PC-9 (cell line): ENCODE measurements at regions not wholly inside any gene's neighbourhood (a gene's known extent, or its start where the extent isn't known, plus 50 kb on each side); places are given as distances from the start of the nearest gene placed in this dataset.

Source experiments
- BruUV-seq: library from RNA; stranded (reverse); fragments of 400-500 nt; replicated peaks from 2 replicates; lab custom pipeline; 2021; lab: Mats Ljungman, UMichigan
- CTCF ChIA-PET: fragments of 300-600 bp; sonication (Branson Sonifier 250); formaldehyde crosslinking; loops from one replicate; lab custom pipeline; 2022; ENCODE audit warnings: antibody characterized with exemption; lab: Charles Lee
- POLR2A ChIA-PET: fragments of 300-600 bp; sonication (Branson Sonifier 250); formaldehyde crosslinking; loops from one replicate; lab custom pipeline; 2022; ENCODE audit warnings: antibody characterized with exemption; ENCODE audit not compliant: unreplicated experiment; lab: Charles Lee
- DNase-seq, 2 experiments: peaks; one replicate each; pipeline versions ENCODE4 v3.0.0 to v3.0.0-alpha.2; 2015 to 2022; ENCODE audit warnings: mixed read lengths in 1 of 2
- H2AFZ ChIP-seq: fragments of 200-600 bp; sonication (generic); 2 replicates; pipeline ENCODE4 v1.8.1; 2017; ENCODE audit warnings: antibody characterized with exemption
- H3F3A ChIP-seq: fragments of 200-600 bp; sonication (generic); 2 replicates; pipeline ENCODE4 v1.8.1; 2017; ENCODE audit warnings: antibody characterized with exemption, mild to moderate bottlenecking, low read depth; ENCODE audit not compliant: insufficient read depth
- H3K27ac ChIP-seq: fragments of 200-600 bp; sonication (generic); 2 replicates; pipeline ENCODE4 v1.6.1; 2016; ENCODE audit warnings: mixed run types
- H3K27me3 ChIP-seq: fragments of 200-600 bp; sonication (generic); 2 replicates; pipeline ENCODE4 v1.6.1; 2016; ENCODE audit warnings: low read depth, mixed run types; ENCODE audit not compliant: insufficient read depth
- H3K36me3 ChIP-seq: fragments of 200-600 bp; sonication (generic); 2 replicates; pipeline ENCODE4 v1.6.1; 2016; ENCODE audit warnings: low read depth, mixed run types
- H3K4me1 ChIP-seq: fragments of 200-600 bp; sonication (generic); replicated peaks from 2 replicates; pipeline ENCODE4 v1.6.1; 2016; ENCODE audit warnings: mixed run types; ENCODE audit not compliant: insufficient read depth
- H3K4me2 ChIP-seq: fragments of 200-600 bp; sonication (generic); 2 replicates; pipeline ENCODE4 v1.6.1; 2017; ENCODE audit warnings: mixed run types
- H3K4me3 ChIP-seq: fragments of 200-600 bp; sonication (generic); 2 replicates; pipeline ENCODE4 v1.6.1; 2016; ENCODE audit warnings: mixed run types
- H3K79me2 ChIP-seq: fragments of 200-600 bp; sonication (generic); 2 replicates; pipeline ENCODE4 v1.6.1; 2017; ENCODE audit warnings: low read depth, mixed run types
- H3K9me2 ChIP-seq: fragments of 200-600 bp; sonication (generic); 2 replicates; pipeline ENCODE4 v1.8.1; 2017; ENCODE audit warnings: mild to moderate bottlenecking; ENCODE audit not compliant: insufficient read depth
- H3K9me3 ChIP-seq: fragments of 200-600 bp; sonication (generic); 2 replicates; pipeline ENCODE4 v1.8.1; 2016; ENCODE audit warnings: low read depth; ENCODE audit not compliant: insufficient read depth
- H4K20me1 ChIP-seq: fragments of 200-600 bp; sonication (generic); 2 replicates; pipeline ENCODE4 v1.8.1; 2017; ENCODE audit not compliant: insufficient read depth
- CTCF ChIP-seq: fragments of 200-600 bp; sonication (generic); conservative IDR thresholded peaks from 2 replicates; pipeline ENCODE4 v1.6.1; 2017; ENCODE audit warnings: mixed run types, antibody characterized with exemption, mild to moderate bottlenecking, moderate library complexity
- EZH2 ChIP-seq: fragments of 200-600 bp; sonication (generic); IDR thresholded peaks from 2 replicates; pipeline ENCODE4 v1.8.0; 2017; ENCODE audit warnings: antibody characterized with exemption, low read depth
- intact Hi-C: fragments of 100-400 bp; cut with micrococcal nuclease; formaldehyde crosslinking; loops from one replicate; pipeline ENCODE4 v1.10.0; 2022; ENCODE audit not compliant: unreplicated experiment

- POLR2A ChIA-PET, result no interaction called here
These were observed 84.6 kb upstream of the WDR72 start for GRCh38 chr15:53843869-53844569.

GRCh38 chr15:53843166-53843565, 83.7 kb upstream of the WDR72 start:
- TF ChIP-seq EZH2 (no peak), CTCF (no peak)
- H3K4me3 ChIP-seq, result no peak overlapping the region
- H3K4me1 ChIP-seq, result no peaks in the 10 kb centered on the region
- BruUV-seq, result no TSS peak
- intact Hi-C loops, result no loop called here
- H3K79me2 ChIP-seq, result no peaks in the 10 kb centered on the region
- no peaks in the 10 kb centered on the region for H3K9me2 ChIP-seq
- no peak overlapping the region for H3K27ac ChIP-seq
- ChIA-PET CTCF (no interaction called here), POLR2A (no interaction called here)
- no peak for DNase-seq
- no peaks in the 10 kb centered on the region for H4K20me1 ChIP-seq
- no peaks in the 10 kb centered on the region for H3K36me3 ChIP-seq
- H3K9me3 ChIP-seq, result no peaks in the 10 kb centered on the region
- no peak overlapping the region for H3K4me2 ChIP-seq
- no peak overlapping the region for H2AFZ ChIP-seq
- H3K27me3 ChIP-seq, result no peaks in the 10 kb centered on the region
- no peaks in the 10 kb centered on the region for H3F3A ChIP-seq

More at GRCh38 chr15:53843869-53844569, 84.6 kb upstream of the WDR72 start:
- Histone ChIP-seq H3K4me2 (no peak overlapping the region), H3K36me3 (no peaks in the 10 kb centered on the region), H3K79me2 (no peaks in the 10 kb centered on the region), H3K4me1 (no peaks in the 10 kb centered on the region), H2AFZ (no peak overlapping the region), H3K27me3 (no peaks in the 10 kb centered on the region), H3K27ac (no peak overlapping the region), H3K4me3 (no peak overlapping the region), H4K20me1 (no peaks in the 10 kb centered on the region), H3K9me3 (no peaks in the 10 kb centered on the region), H3F3A (no peaks in the 10 kb centered on the region), H3K9me2 (no peaks in the 10 kb centered on the region)
- BruUV-seq, result no TSS peak
- CTCF ChIA-PET, result no interaction called here
- TF ChIP-seq EZH2, result no peak
- no peak for TF ChIP-seq CTCF
- DNase-seq, result no peak
- intact Hi-C loops, result no loop called here

- Histone ChIP-seq H3K4me2 (no peak overlapping the region), H3K4me3 (no peak overlapping the region), H3K36me3 (no peaks in the 10 kb centered on the region), H3K9me2 (no peaks in the 10 kb centered on the region), H3K79me2 (no peaks in the 10 kb centered on the region), H4K20me1 (no peaks in the 10 kb centered on the region), H3F3A (no peaks in the 10 kb centered on the region), H3K9me3 (no peaks in the 10 kb centered on the region), H3K4me1 (no peaks in the 10 kb centered on the region), H3K27ac (no peak overlapping the region), H3K27me3 (no peaks in the 10 kb centered on the region), H2AFZ (no peak overlapping the region)
- POLR2A ChIA-PET, result no interaction called here
- TF ChIP-seq CTCF, result no peak
- TF ChIP-seq EZH2, result no peak
- DNase-seq, result no peak
- no TSS peak for BruUV-seq
- intact Hi-C loops, result no loop called here
- CTCF ChIA-PET, result no interaction called here
These were observed 82.2 kb upstream of the WDR72 start for GRCh38 chr15:53841651-53842050.
